ENCODE measurements at regions not wholly inside any gene's neighbourhood (a gene's known extent, or its start where the extent isn't known, plus 50 kb on each side); places are given as distances from the start of the nearest gene placed in this dataset.

DNA sequence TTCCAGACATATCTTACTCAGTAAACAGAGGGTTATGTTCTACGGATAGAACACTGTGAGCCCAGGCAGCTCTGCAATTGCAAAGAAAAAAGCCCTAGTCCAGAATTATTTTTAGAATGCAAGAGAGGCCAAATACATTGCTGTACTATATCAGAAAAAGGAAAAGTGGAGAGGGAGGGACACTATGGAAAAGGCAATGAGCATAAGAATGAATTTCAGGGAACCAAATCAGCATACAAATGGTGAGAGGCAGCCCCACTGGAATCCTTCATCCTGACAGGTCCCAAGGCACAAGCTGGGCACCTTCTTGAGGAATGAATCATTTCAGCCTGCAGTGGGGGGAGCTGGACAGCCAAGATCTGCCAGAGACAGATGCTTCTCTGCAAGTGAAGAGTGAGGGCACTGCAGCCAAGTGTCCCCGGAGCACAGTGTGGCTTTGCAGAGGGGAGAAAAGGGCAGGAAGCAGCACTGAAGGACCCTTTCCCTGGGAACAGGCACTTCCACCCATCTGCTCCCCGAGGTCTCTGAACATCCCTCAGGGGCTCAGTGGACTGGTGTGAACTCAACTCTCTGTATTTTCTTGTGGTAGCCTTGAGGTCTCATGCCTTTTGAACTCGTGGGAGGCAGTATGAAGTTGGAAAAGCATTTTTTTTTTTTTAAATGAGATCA lies 115.6 kb downstream of the XCL2 start:
- Histone ChIP-seq H2AFZ (ENCODE audit: low read depth, low read length) (no peak overlapping the region), H3K4me1 (ENCODE audit: insufficient read depth, low read length) (no peaks in the 10 kb centered on the region), H3K9me3 (ENCODE audit: low read length) (no peaks in the 10 kb centered on the region), H3K4me3 (ENCODE audit: low read length) (no peak overlapping the region), H3K27me3 (ENCODE audit: insufficient read depth, low read length) (no peaks in the 10 kb centered on the region), H3K36me3 (ENCODE audit: insufficient read depth, low read length) (no peaks in the 10 kb centered on the region)

DNA sequence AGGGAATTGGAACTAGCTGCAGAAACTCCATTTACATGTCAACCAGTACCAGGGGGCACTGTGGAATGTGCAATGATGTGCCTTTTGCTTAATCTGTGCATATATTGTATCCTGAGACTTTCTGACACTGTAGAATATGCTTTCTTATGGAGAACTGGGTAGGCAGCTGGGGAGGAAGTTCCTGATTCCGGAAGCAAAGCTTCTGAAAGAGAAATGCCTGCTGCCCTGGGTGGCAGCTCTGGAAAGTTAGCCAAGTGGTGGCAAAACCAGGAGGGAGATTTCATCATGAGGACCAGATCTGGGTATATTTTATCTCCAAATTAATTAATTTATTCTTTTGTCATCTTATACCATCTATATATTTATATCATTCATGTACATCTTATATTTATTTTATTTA lies 116.7 kb downstream of the XCL2 start:
- no peaks in the 10 kb centered on the region for H3K36me3 ChIP-seq (ENCODE audit: insufficient read depth, low read length)
- no peak overlapping the region for H3K4me3 ChIP-seq (ENCODE audit: low read length)
- H2AFZ ChIP-seq (ENCODE audit: low read depth, low read length), result no peak overlapping the region
- no peaks in the 10 kb centered on the region for H3K9me3 ChIP-seq (ENCODE audit: low read length)
- no peaks in the 10 kb centered on the region for H3K4me1 ChIP-seq (ENCODE audit: insufficient read depth, low read length)
- no peaks in the 10 kb centered on the region for H3K27me3 ChIP-seq (ENCODE audit: insufficient read depth, low read length)

DNA sequence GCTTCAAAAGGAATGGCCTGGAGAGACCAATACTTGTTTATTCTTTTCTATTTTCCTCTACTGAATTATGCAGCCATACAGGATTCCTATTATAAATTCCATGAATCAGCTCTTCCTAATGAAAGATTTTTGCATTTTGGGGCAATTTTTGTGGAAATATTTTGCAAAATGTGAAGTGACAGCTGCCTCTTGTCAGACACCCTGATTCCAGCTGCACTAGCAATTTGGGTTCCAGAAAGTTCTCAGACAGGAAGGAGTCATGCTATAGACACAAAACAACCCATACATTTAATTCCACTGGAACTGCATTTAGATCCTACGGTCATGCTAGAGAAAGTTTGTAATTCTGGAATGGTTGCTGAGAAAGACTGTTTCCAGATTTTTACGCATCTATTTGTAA lies 119.5 kb downstream of the XCL2 start:
- Histone ChIP-seq H3K4me1 (ENCODE audit: insufficient read depth, low read length) (no peaks in the 10 kb centered on the region), H3K36me3 (ENCODE audit: insufficient read depth, low read length) (no peaks in the 10 kb centered on the region), H3K9me3 (ENCODE audit: low read length) (no peaks in the 10 kb centered on the region), H3K27me3 (ENCODE audit: insufficient read depth, low read length) (no peaks in the 10 kb centered on the region), H2AFZ (ENCODE audit: low read depth, low read length) (no peak overlapping the region), H3K4me3 (ENCODE audit: low read length) (no peak overlapping the region)

DNA sequence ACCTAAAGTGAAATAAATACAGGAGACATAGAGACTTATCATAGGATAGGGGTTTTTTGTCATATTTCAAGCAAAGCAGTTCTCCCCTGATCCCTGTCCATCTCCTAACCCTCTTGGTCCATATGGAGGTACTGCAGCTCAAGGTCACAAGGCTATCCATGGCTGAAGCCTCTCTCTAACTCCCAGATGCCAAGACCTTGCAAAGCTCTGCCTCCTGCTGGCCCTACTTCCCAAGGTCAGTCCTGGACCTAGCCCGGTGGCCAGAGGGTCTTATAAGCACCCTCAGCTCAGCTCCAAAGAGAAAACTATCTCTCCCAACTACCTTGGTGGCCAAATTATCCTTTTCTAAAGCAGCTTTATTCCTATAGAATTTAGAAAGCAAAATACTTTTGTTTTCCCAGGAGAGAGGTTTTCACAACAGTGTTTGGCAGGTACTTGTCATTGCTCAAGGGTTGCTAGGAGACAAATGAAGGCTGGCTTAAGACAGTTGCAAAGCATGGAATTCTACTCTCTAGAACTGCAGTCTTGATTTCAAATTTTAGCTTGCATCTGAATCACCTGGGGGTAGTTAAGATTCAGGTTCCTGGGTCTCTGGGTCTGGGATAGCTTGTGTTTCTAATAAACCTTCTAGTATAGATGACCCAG lies 121.5 kb downstream of the XCL2 start:
- no peaks in the 10 kb centered on the region for H3K9me3 ChIP-seq (ENCODE audit: low read length)
- no peaks in the 10 kb centered on the region for H3K27me3 ChIP-seq (ENCODE audit: insufficient read depth, low read length)
- H2AFZ ChIP-seq (ENCODE audit: low read depth, low read length), result no peak overlapping the region
- H3K4me1 ChIP-seq (ENCODE audit: insufficient read depth, low read length), result no peaks in the 10 kb centered on the region
- no peak overlapping the region for H3K4me3 ChIP-seq (ENCODE audit: low read length)
- H3K36me3 ChIP-seq (ENCODE audit: insufficient read depth, low read length), result no peaks in the 10 kb centered on the region

DNA sequence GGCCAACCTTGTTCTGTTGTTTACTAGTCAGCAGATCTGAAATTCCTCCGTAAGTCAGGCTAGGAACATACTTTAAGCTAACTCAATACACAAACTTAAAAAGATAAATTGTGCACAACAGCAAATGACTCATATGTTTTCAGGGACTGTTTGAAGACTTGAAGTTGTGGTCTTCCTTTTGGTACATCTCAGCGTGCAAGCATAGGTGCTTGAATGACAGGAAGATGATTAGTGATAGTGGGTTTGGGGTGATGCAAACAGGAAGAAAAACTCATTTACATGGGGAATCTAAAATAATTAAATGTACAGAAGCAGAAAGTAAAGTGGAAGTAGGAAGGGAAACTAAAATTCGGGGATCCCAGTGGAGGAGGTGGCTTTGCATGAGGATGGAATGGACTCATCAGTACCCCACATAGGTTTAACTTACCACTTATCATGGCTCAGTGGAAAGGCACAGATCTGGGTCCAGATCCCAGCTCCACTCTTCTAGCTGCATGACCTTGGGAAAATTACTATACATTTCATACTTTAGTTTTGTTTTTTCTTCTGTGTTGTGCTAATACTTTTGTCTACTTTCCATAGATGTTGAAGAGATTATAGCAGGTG lies 122.3 kb downstream of the XCL2 start:
- H3K4me3 ChIP-seq (ENCODE audit: low read length), result no peak overlapping the region
- H3K9me3 ChIP-seq (ENCODE audit: low read length), result no peaks in the 10 kb centered on the region
- no peak overlapping the region for H2AFZ ChIP-seq (ENCODE audit: low read depth, low read length)
- H3K36me3 ChIP-seq (ENCODE audit: insufficient read depth, low read length), result no peaks in the 10 kb centered on the region
- H3K27me3 ChIP-seq (ENCODE audit: insufficient read depth, low read length), result no peaks in the 10 kb centered on the region
- H3K4me1 ChIP-seq (ENCODE audit: insufficient read depth, low read length), result no peaks in the 10 kb centered on the region

GRCh38 chr1:168420177-168420576 lies 123.6 kb downstream of the XCL2 start:
- H3K27me3 ChIP-seq (ENCODE audit: insufficient read depth, low read length), result no peaks in the 10 kb centered on the region
- H3K36me3 ChIP-seq (ENCODE audit: insufficient read depth, low read length), result no peaks in the 10 kb centered on the region
- H3K4me1 ChIP-seq (ENCODE audit: insufficient read depth, low read length), result no peaks in the 10 kb centered on the region
- no peak overlapping the region for H3K4me3 ChIP-seq (ENCODE audit: low read length)
- no peaks in the 10 kb centered on the region for H3K9me3 ChIP-seq (ENCODE audit: low read length)
- H2AFZ ChIP-seq (ENCODE audit: low read depth, low read length), result no peak overlapping the region

- Histone ChIP-seq H3K36me3 (ENCODE audit: insufficient read depth, low read length) (no peaks in the 10 kb centered on the region), H3K27me3 (ENCODE audit: insufficient read depth, low read length) (no peaks in the 10 kb centered on the region), H3K4me3 (ENCODE audit: low read length) (no peak overlapping the region), H2AFZ (ENCODE audit: low read depth, low read length) (no peak overlapping the region), H3K4me1 (ENCODE audit: insufficient read depth, low read length) (no peaks in the 10 kb centered on the region), H3K9me3 (ENCODE audit: low read length) (no peaks in the 10 kb centered on the region)
Measured at GRCh38 chr1:168419736-168420135, 124.1 kb downstream of the XCL2 start.

DNA sequence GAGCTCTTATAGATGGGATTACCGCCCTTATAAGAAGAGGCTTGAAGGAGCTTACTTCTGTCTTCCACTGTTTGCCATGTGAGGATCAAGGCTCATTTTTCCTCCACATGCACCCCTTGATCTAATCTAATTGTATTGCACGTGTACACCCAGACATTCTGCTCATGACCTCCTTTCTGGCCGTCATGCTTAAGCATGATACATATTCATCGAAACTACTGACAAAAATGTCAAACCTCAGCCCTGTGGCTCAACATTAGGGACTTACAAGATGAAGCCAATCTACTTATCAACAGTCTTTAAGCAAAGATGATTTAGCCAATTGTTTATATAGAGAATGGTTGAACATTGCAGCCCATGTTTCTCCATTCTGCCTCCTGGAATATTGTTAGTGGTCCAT lies 127.6 kb downstream of the XCL2 start:
- Histone ChIP-seq H2AFZ (ENCODE audit: low read depth, low read length) (no peak overlapping the region), H3K4me1 (ENCODE audit: insufficient read depth, low read length) (no peaks in the 10 kb centered on the region), H3K27me3 (ENCODE audit: insufficient read depth, low read length) (no peaks in the 10 kb centered on the region), H3K36me3 (ENCODE audit: insufficient read depth, low read length) (no peaks in the 10 kb centered on the region), H3K9me3 (ENCODE audit: low read length) (no peaks in the 10 kb centered on the region), H3K4me3 (ENCODE audit: low read length) (no peak overlapping the region)

DNA sequence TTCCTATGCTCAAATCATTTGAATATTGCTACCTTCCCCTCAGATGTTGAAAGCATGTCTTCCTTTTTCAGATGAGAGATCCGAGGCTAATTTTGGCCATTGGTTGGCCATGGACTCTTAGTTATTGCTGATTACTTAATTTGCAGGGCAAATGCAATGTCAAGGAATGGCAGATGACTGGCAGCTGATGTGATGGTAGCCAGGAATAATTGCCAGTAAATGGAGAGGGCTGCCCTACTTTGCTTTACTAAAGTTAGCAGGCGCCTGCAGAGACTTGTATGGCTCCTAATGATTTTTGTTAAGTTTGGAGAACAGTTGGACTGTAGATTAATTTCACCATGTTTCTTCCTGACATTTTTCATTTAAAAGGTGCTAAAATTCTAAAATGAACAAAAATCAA lies 128.9 kb downstream of the XCL2 start:
- Histone ChIP-seq H3K9me3 (ENCODE audit: low read length) (no peaks in the 10 kb centered on the region), H3K4me1 (ENCODE audit: insufficient read depth, low read length) (no peaks in the 10 kb centered on the region), H3K36me3 (ENCODE audit: insufficient read depth, low read length) (no peaks in the 10 kb centered on the region), H2AFZ (ENCODE audit: low read depth, low read length) (no peak overlapping the region), H3K4me3 (ENCODE audit: low read length) (no peak overlapping the region), H3K27me3 (ENCODE audit: insufficient read depth, low read length) (no peaks in the 10 kb centered on the region)

DNA sequence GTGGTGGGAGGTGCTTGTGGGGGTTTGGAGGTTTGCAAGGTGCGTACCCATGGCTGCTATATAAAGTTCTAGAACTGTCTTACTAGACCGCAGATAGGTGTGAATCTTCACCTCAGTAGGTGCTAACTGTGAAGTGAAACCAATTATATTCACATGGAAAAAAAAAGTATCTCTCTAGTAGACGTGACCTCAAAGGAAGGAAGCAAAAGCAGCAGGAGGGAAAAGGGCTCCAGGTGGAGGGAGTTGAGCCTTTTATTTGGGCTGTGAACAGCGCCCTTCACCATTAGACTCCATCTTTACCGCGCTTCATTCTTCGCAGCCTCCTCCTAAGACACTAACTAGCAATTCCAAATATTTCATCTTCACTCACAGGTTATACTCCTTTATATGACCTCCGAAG lies 129.8 kb downstream of the TBX19 start:
- Histone ChIP-seq H3K4me1 (ENCODE audit: insufficient read depth, low read length) (peaks cover 4% of the 10 kb centered on the region), H3K4me3 (ENCODE audit: low read length) (no peak overlapping the region), H3K9me3 (ENCODE audit: low read length) (no peaks in the 10 kb centered on the region), H3K36me3 (ENCODE audit: insufficient read depth, low read length) (no peaks in the 10 kb centered on the region), H2AFZ (ENCODE audit: low read depth, low read length) (no peak overlapping the region), H3K27me3 (ENCODE audit: insufficient read depth, low read length) (no peaks in the 10 kb centered on the region)

GRCh38 chr1:168408884-168409283 lies 128.2 kb downstream of the TBX19 start:
- peaks cover 4% of the 10 kb centered on the region for H3K4me1 ChIP-seq (ENCODE audit: insufficient read depth, low read length)
- H3K9me3 ChIP-seq (ENCODE audit: low read length), result no peaks in the 10 kb centered on the region
- H3K4me3 ChIP-seq (ENCODE audit: low read length), result no peak overlapping the region
- no peak overlapping the region for H2AFZ ChIP-seq (ENCODE audit: low read depth, low read length)
- H3K27me3 ChIP-seq (ENCODE audit: insufficient read depth, low read length), result no peaks in the 10 kb centered on the region
- H3K36me3 ChIP-seq (ENCODE audit: insufficient read depth, low read length), result no peaks in the 10 kb centered on the region

DNA sequence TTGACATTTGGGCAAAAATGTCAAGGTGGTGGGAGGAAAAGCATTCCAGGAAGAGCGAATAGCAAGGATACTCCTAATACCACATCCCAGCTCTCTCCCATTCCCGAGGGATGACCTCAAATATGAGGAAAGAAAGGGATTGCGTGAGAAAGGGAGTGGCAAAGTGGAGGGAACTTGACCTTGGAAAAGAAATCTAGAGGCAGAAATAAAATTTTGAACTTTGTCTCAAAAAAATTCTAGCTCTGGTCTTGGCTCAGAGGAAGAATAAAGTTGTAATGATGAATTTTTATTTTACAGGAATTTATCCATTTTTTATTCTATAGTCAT lies 127.8 kb downstream of the TBX19 start:
- peaks cover 4% of the 10 kb centered on the region for H3K4me1 ChIP-seq (ENCODE audit: insufficient read depth, low read length)
- H2AFZ ChIP-seq (ENCODE audit: low read depth, low read length), result no peak overlapping the region
- H3K4me3 ChIP-seq (ENCODE audit: low read length), result no peak overlapping the region
- no peaks in the 10 kb centered on the region for H3K9me3 ChIP-seq (ENCODE audit: low read length)
- no peaks in the 10 kb centered on the region for H3K27me3 ChIP-seq (ENCODE audit: insufficient read depth, low read length)
- H3K36me3 ChIP-seq (ENCODE audit: insufficient read depth, low read length), result no peaks in the 10 kb centered on the region

GRCh38 chr1:168407832-168408538 lies 127.3 kb downstream of the TBX19 start:
- H2AFZ ChIP-seq (ENCODE audit: low read depth, low read length), result no peak overlapping the region

More at GRCh38 chr1:168407832-168408538, 127.3 kb downstream of the TBX19 start:
- H3K9me3 ChIP-seq (ENCODE audit: low read length), result no peaks in the 10 kb centered on the region
- no peaks in the 10 kb centered on the region for H3K27me3 ChIP-seq (ENCODE audit: insufficient read depth, low read length)
- no peak overlapping the region for H3K4me3 ChIP-seq (ENCODE audit: low read length)
- no peaks in the 10 kb centered on the region for H3K36me3 ChIP-seq (ENCODE audit: insufficient read depth, low read length)
- H3K4me1 ChIP-seq (ENCODE audit: insufficient read depth, low read length), result peaks cover 4% of the 10 kb centered on the region

Measured in neuron (in vitro differentiated cells).